Neutrophil (primary cell): ENCODE measurements at regions not wholly inside any gene's neighbourhood (a gene's known extent, or its start where the extent isn't known, plus 50 kb on each side); places are given as distances from the start of the nearest gene placed in this dataset.
A peak's percentile ranks its signal among the peaks of the same experiment; 100 is the strongest.

Experiments
- H3K27ac ChIP-seq: fragments of 200-600 bp; sonication (generic); 2 replicates; pipeline ENCODE4 v1.5.1; 2016; ENCODE audit warnings: mild to moderate bottlenecking, moderate library complexity
- H3K27me3 ChIP-seq: fragments of 200-600 bp; sonication (generic); 2 replicates; pipeline ENCODE4 v1.6.0; 2016; ENCODE audit warnings: mild to moderate bottlenecking
- H3K36me3 ChIP-seq: fragments of 200-600 bp; sonication (generic); 2 replicates; pipeline ENCODE4 v1.5.1; 2017
- H3K4me1 ChIP-seq, 2 experiments: fragments of 200-600 bp in 1 of 2; sonication (generic) in 1 of 2; 1 replicate in 1 of 2; 2 replicates in 1 of 2; pipeline versions ENCODE4 v1.5.1 to v1.6.1; 2013 to 2016; ENCODE audit warnings: low read depth in 1 of 2, low read length in 1 of 2, mild to moderate bottlenecking in 1 of 2, moderate library complexity in 1 of 2; ENCODE audit not compliant: control insufficient read depth in 1 of 2, insufficient read depth in 1 of 2
- H3K4me3 ChIP-seq, 2 experiments: fragments of 200-600 bp in 1 of 2; sonication (generic) in 1 of 2; 1 replicate in 1 of 2; 2 replicates in 1 of 2; pipeline ENCODE4 v1.5.1; 2013 to 2016; ENCODE audit warnings: low read depth in 1 of 2, low read length in 1 of 2, mild to moderate bottlenecking in 1 of 2, moderate library complexity in 1 of 2
- H3K9me3 ChIP-seq: fragments of 200-600 bp; sonication (generic); 2 replicates; pipeline ENCODE4 v1.5.1; 2016
- CTCF ChIP-seq: fragments of 200-600 bp; sonication (generic); IDR thresholded peaks from 2 replicates; pipeline ENCODE4 v1.5.1; 2016; ENCODE audit warnings: antibody characterized with exemption

- Histone ChIP-seq H3K27ac (peak overlapping the region; percentile 14), H3K4me3 (no peak overlapping the region), H3K4me1 (peaks cover 28 to 34% of the 10 kb centered on the region in 2 experiments)
Observed at GRCh38 chr15:70257573-70258248, 160.0 kb upstream of the TLE3 start.

GRCh38 chr15:70257047-70257446, 159.3 kb upstream of the TLE3 start:
- H3K27me3 ChIP-seq, result no peaks in the 10 kb centered on the region
- no peak for TF ChIP-seq CTCF
- no peaks in the 10 kb centered on the region for H3K9me3 ChIP-seq
- peak overlapping the region; percentile 14 for H3K27ac ChIP-seq
- H3K36me3 ChIP-seq, result no peaks in the 10 kb centered on the region
- H3K4me3 ChIP-seq, result no peak overlapping the region
- peaks cover 28 to 34% of the 10 kb centered on the region in 2 experiments for H3K4me1 ChIP-seq

More at GRCh38 chr15:70257573-70258248, 160.0 kb upstream of the TLE3 start:
- Histone ChIP-seq H3K36me3 (no peaks in the 10 kb centered on the region), H3K27me3 (no peaks in the 10 kb centered on the region), H3K9me3 (no peaks in the 10 kb centered on the region)
- TF ChIP-seq CTCF, result no peak

GRCh38 chr15:70254311-70254869, 156.7 kb upstream of the TLE3 start:
- no peak for TF ChIP-seq CTCF
- Histone ChIP-seq H3K4me3 (no peak overlapping the region), H3K9me3 (no peaks in the 10 kb centered on the region), H3K27ac (no peak overlapping the region), H3K4me1 (peaks cover 22 to 26% of the 10 kb centered on the region in 2 experiments), H3K36me3 (no peaks in the 10 kb centered on the region), H3K27me3 (no peaks in the 10 kb centered on the region)

GRCh38 chr15:70253461-70254156, 155.9 kb upstream of the TLE3 start:
- Histone ChIP-seq H3K27me3 (no peaks in the 10 kb centered on the region), H3K4me3 (no peak overlapping the region), H3K36me3 (no peaks in the 10 kb centered on the region), H3K4me1 (peaks cover 14 to 18% of the 10 kb centered on the region in 2 experiments), H3K27ac (no peak overlapping the region), H3K9me3 (no peaks in the 10 kb centered on the region)
- TF ChIP-seq CTCF, result no peak

- Histone ChIP-seq H3K27me3 (no peaks in the 10 kb centered on the region), H3K36me3 (no peaks in the 10 kb centered on the region), H3K9me3 (no peaks in the 10 kb centered on the region), H3K4me3 (no peak overlapping the region), H3K27ac (no peak overlapping the region), H3K4me1 (peaks cover 7 to 11% of the 10 kb centered on the region in 2 experiments)
- no peak for TF ChIP-seq CTCF
Observed at GRCh38 chr15:70252951-70253320, 155.2 kb upstream of the TLE3 start.
